Pulmonary artery endothelial cell (primary cell): ENCODE measurements at regions not wholly inside any gene's neighbourhood (a gene's known extent, or its start where the extent isn't known, plus 50 kb on each side); places are given as distances from the start of the nearest gene placed in this dataset.
"Not testable (repeated sequence)": the region's sequence is repeated elsewhere in the genome, so short reads cannot be mapped to it uniquely, and the experiment has no call there.

Experiments
- DNase-seq: peaks from one replicate; pipeline ENCODE4 v3.0.0-alpha.2; 2011; ENCODE audit warnings: low read depth, low spot score

GRCh38 chr9:28970241-28970654 is 1397.0 kb upstream of the C9orf72 start:
- no peak for DNase-seq

GRCh38 chr9:28971881-28972280 is 1398.6 kb upstream of the C9orf72 start:
- DNase-seq = no peak

- DNase-seq = no peak
These were observed 1403.0 kb upstream of the C9orf72 start for GRCh38 chr9:28976250-28976649.

GRCh38 chr9:28976684-28977083 is 1403.4 kb upstream of the C9orf72 start:
- DNase-seq = no peak

- no peak for DNase-seq
These were observed 1407.8 kb upstream of the C9orf72 start for GRCh38 chr9:28981129-28981528.

- DNase-seq = no peak
These were observed 1408.4 kb upstream of the C9orf72 start for GRCh38 chr9:28981711-28982110.

GRCh38 chr9:28984016-28984415 is 1410.7 kb upstream of the C9orf72 start:
- no peak for DNase-seq

GRCh38 chr9:28990009-28990408 is 1416.7 kb upstream of the C9orf72 start:
- DNase-seq = not testable (repeated sequence)

GRCh38 chr9:28999057-28999456 is 1425.8 kb upstream of the C9orf72 start:
- no peak for DNase-seq

GRCh38 chr9:28999806-29000205 is 1426.5 kb upstream of the C9orf72 start:
- DNase-seq = no peak

- no peak for DNase-seq
These were observed 1427.7 kb upstream of the C9orf72 start for GRCh38 chr9:29001006-29001405.

- no peak for DNase-seq
These were observed 1431.7 kb upstream of the C9orf72 start for GRCh38 chr9:29004988-29005387.

GRCh38 chr9:29006628-29007027 is 1433.3 kb upstream of the C9orf72 start:
- DNase-seq = no peak

- no peak for DNase-seq
These were observed 1439.6 kb upstream of the C9orf72 start for GRCh38 chr9:29012911-29013310.

GRCh38 chr9:29021632-29022031 is 1448.4 kb upstream of the C9orf72 start:
- no peak for DNase-seq

GRCh38 chr9:29038332-29038731 is 1465.1 kb upstream of the C9orf72 start:
- no peak for DNase-seq

- DNase-seq = no peak
These were observed 1466.0 kb upstream of the C9orf72 start for GRCh38 chr9:29039258-29039657.

- no peak for DNase-seq
These were observed 1469.8 kb upstream of the C9orf72 start for GRCh38 chr9:29043072-29043471.

- DNase-seq = no peak
These were observed 1471.7 kb upstream of the C9orf72 start for GRCh38 chr9:29044959-29045358.

- no peak for DNase-seq
These were observed 1486.8 kb upstream of the C9orf72 start for GRCh38 chr9:29060041-29060440.

- no peak for DNase-seq
These were observed 1489.2 kb upstream of the C9orf72 start for GRCh38 chr9:29062446-29062845.

- DNase-seq = no peak
These were observed 1489.8 kb upstream of the C9orf72 start for GRCh38 chr9:29063031-29063430.

GRCh38 chr9:29066141-29066640 is 1492.9 kb upstream of the C9orf72 start:
- DNase-seq = no peak

GRCh38 chr9:29068461-29068860 is 1495.2 kb upstream of the C9orf72 start:
- DNase-seq = no peak
